ENCODE measurements at regions not wholly inside any gene's neighbourhood (a gene's known extent, or its start where the extent isn't known, plus 50 kb on each side); places are given as distances from the start of the nearest gene placed in this dataset.
"Not testable (repeated sequence)": the region's sequence is repeated elsewhere in the genome, so short reads cannot be mapped to it uniquely, and the experiment has no call there.

GRCh38 chr1:115160728-115161127 is 71.4 kb upstream of the TSPAN2 start:
- no peak for DNase-seq (ENCODE audit: low spot score)
- intact Hi-C loops (cut with DNase I): no loop called here

- intact Hi-C loops (cut with DNase I): no loop called here
- DNase-seq (ENCODE audit: low spot score): no peak
Observed at GRCh38 chr1:115159958-115160357, 70.7 kb upstream of the TSPAN2 start.

DNA sequence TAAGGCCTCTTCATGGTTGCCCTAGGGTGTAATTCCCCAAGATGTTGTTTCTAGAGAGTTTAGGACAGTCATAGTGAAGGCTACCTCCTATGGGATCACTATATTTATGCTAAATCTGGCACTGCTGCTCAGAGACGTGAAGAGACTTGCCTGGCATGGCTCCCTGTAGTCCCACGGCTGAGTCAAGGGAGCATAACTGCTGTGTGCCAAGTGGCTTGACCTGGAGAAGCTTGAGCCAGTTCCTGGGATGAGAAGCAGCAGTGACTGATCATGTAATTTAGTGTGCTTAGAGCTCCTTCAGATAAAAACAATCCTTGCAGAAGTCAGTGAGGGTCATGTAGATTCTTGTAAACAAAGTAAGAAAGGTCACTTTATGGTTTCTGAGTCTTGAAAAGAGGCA is 68.9 kb upstream of the TSPAN2 start:
- peak; percentile 82 for DNase-seq (ENCODE audit: low spot score)
- intact Hi-C loops (cut with DNase I): no loop called here

DNA sequence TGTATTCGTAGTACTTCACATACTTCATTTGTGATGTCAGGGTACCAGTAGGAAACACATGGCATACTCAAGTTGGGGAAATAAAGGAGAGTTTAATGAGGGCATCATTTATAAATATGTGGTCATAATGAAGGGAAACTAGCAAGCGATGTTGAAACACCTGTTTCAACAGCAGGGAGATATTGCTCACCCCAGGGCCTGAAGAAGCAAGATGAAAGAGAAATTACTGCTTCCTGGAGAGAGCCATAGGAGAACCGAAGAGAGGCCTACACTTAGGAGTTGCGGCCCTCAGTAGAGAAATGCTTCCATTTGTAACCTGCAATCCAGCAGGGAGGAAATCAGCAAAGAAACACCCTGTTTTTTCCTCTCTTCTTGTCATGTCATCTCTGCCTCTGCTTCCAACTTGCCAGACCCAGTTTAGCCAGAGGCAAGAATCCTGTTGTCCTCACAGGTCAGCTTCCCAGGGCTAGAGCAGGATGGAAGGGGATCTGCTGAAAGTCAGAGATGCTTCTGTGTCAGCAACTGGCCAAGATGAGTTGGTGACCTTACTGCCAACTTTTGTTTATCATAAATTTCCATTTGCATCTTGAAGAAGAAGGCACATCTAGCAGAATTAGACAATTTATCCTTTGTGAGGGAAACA is 67.6 kb upstream of the TSPAN2 start:
- no peak for DNase-seq (ENCODE audit: low spot score)
- intact Hi-C loops (cut with DNase I): no loop called here

DNA sequence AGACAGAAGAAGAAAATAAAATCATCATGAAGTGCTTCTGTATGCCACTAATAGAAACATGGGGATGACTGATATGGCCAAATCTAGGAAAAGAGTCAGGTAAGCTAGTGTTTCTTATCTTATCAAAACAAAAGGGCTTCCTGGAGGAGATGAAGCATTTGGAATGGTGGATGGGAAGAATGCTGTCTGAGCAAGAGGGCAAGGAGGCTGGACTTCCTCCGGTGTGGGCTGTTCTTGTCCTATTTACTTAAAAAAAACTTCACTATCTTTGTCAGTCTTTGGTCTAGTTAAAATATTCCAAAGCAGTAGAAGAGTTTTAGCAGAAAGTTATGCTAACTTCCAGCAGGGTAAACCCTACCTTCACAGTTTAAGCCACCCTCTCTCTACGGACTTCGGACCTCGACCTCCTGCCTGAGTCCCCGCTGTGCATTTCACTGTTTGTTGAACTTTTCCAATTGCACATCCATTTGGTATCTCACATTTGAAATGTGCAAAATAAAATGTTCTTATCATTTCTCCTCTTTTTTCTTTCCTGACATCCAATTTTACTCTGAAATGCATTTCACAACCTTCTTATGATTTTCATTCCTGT is 64.8 kb upstream of the TSPAN2 start:
- intact Hi-C loops (cut with DNase I): no loop called here
- no peak for DNase-seq (ENCODE audit: low spot score)

DNA sequence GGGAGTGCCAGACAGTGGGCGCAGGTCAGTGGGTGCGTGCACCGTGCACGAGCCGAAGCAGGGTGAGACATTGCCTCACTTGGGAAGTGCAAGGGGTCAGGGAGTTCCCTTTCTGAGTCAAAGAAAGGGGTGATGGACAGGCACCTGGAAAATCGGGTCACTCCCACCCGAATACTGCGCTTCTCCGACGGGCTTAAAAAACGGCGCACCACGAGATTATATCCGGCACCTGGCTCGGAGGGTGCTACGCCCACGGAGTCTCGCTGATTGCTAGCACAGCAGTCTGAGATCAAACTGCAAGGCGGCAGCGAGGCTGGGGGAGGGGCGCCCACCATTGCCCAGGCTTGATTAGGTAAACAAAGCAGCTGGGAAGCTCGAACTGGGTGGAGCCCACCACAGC is 58.6 kb upstream of the TSPAN2 start:
- DNase-seq (ENCODE audit: low spot score); intact Hi-C loops (cut with DNase I): not testable (repeated sequence)

- intact Hi-C loops (cut with DNase I): no loop called here
- DNase-seq (ENCODE audit: low spot score): no peak
Observed at GRCh38 chr1:115145226-115145625, 55.9 kb upstream of the TSPAN2 start.

- intact Hi-C loops (cut with DNase I): loop anchor here in 1 of 2 donors (5.0 kb wide), 1 partner anchor 448 kb away; no protein-coding TSS in a partner anchor
- no peak for DNase-seq (ENCODE audit: low spot score)
Observed at GRCh38 chr1:115144176-115144575, 54.9 kb upstream of the TSPAN2 start.

GRCh38 chr1:115142616-115143015 is 53.3 kb upstream of the TSPAN2 start:
- no peak for DNase-seq (ENCODE audit: low spot score)

DNA sequence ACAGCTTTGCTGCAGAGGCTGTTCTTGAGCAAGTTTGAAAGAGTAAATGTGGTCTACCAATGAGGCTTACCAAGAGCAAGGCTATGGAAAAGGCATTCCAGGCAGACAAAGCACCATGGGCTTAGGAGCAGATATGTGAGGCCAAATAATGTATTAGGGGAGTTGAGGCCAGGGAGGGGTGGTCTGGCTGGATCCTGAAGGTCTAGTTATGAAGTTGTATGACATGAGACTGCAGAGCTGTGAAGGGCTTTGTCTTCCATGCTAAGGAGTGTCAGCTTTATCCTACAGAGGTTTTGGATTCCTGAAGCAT is 51.8 kb upstream of the TSPAN2 start:
- intact Hi-C loops (cut with DNase I): loop anchor here (2.0 to 5.0 kb wide), 2 partner anchors 451 to 456 kb away; no protein-coding TSS in a partner anchor
- DNase-seq (ENCODE audit: low spot score): no peak

More at GRCh38 chr1:115142616-115143015, 53.3 kb upstream of the TSPAN2 start:
- intact Hi-C loops (cut with DNase I): loop anchor here (2.0 to 5.0 kb wide), 2 partner anchors 322 to 450 kb away; no protein-coding TSS in a partner anchor

GRCh38 chr1:115140442-115141144 is 51.3 kb upstream of the TSPAN2 start:
- DNase-seq (ENCODE audit: low spot score): no peak
- intact Hi-C loops (cut with DNase I): loop anchor here (2.0 to 5.0 kb wide), 2 partner anchors 452 to 456 kb away; no protein-coding TSS in a partner anchor

- intact Hi-C loops (cut with DNase I): loop anchor here in 1 of 2 donors (5.0 kb wide), 1 partner anchor 328 kb away; no protein-coding TSS in a partner anchor
- no peak for DNase-seq (ENCODE audit: low spot score)
Observed at GRCh38 chr1:115139381-115139780, 50.1 kb upstream of the TSPAN2 start.

All from posterior vena cava (tissue), 2 donors.